ENCODE measurements at regions not wholly inside any gene's neighbourhood (a gene's known extent, or its start where the extent isn't known, plus 50 kb on each side); places are given as distances from the start of the nearest gene placed in this dataset.

DNA sequence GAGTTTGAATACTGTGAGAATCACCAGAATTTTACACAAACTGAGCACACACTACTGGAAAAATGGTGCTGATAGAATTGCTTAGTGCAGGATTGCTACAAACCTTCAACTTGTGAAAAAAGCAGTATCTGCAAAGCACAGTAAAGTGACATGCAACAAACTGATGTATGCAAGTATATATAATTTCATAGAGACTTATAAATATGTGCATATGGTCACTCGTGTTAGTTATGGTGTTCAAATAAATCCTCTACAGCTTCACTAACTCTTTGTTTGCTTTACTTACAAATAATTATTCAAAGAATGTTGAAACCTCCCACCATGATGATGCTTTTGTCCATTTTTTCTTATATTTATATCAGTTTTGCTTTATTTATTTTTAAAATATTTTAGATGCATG lies 1130.9 kb upstream of the CELF2 start:
- H3K36me3 ChIP-seq (ENCODE audit: insufficient read depth, low read length), result no peaks in the 10 kb centered on the region
- H3K4me3 ChIP-seq (ENCODE audit: low read length), result no peak overlapping the region
- H3K9me3 ChIP-seq (ENCODE audit: low read length), result no peaks in the 10 kb centered on the region
- H3K4me1 ChIP-seq (ENCODE audit: insufficient read depth, low read length), result no peaks in the 10 kb centered on the region
- no peak overlapping the region for H2AFZ ChIP-seq (ENCODE audit: low read depth, low read length)
- H3K27me3 ChIP-seq (ENCODE audit: insufficient read depth, low read length), result no peaks in the 10 kb centered on the region

- H3K9me3 ChIP-seq (ENCODE audit: low read length), result no peaks in the 10 kb centered on the region
- H3K36me3 ChIP-seq (ENCODE audit: insufficient read depth, low read length), result no peaks in the 10 kb centered on the region
- no peaks in the 10 kb centered on the region for H3K4me1 ChIP-seq (ENCODE audit: insufficient read depth, low read length)
- no peaks in the 10 kb centered on the region for H3K27me3 ChIP-seq (ENCODE audit: insufficient read depth, low read length)
- H2AFZ ChIP-seq (ENCODE audit: low read depth, low read length), result no peak overlapping the region
- H3K4me3 ChIP-seq (ENCODE audit: low read length), result no peak overlapping the region
Observed at GRCh38 chr10:9895453-9895852, 1122.2 kb upstream of the CELF2 start.

DNA sequence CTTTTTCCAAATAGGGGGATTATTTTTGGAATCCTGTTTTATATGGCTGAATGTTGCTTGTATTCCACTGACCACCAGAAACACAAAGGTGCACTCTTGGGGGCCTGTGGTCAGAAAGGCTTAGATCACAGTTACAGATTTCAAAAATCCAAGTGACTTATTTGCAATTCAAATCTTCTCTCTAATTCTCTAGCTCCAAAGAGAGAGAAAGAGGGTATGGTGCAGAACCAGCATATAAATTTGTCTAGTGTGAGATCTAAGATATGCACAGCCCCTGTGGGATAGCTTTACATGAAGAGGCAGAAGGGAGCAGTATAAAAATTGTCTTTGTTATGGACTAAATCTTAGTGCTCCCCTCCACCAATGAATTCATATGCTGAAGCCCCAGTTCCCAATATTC lies 1121.7 kb upstream of the CELF2 start:
- H3K36me3 ChIP-seq (ENCODE audit: insufficient read depth, low read length), result no peaks in the 10 kb centered on the region
- H3K27me3 ChIP-seq (ENCODE audit: insufficient read depth, low read length), result no peaks in the 10 kb centered on the region
- no peaks in the 10 kb centered on the region for H3K4me1 ChIP-seq (ENCODE audit: insufficient read depth, low read length)
- no peak overlapping the region for H3K4me3 ChIP-seq (ENCODE audit: low read length)
- H2AFZ ChIP-seq (ENCODE audit: low read depth, low read length), result no peak overlapping the region
- H3K9me3 ChIP-seq (ENCODE audit: low read length), result no peaks in the 10 kb centered on the region

GRCh38 chr10:9898633-9899395 lies 1118.9 kb upstream of the CELF2 start:
- H2AFZ ChIP-seq (ENCODE audit: low read depth, low read length), result no peak overlapping the region
- no peaks in the 10 kb centered on the region for H3K9me3 ChIP-seq (ENCODE audit: low read length)
- H3K4me1 ChIP-seq (ENCODE audit: insufficient read depth, low read length), result no peaks in the 10 kb centered on the region
- no peaks in the 10 kb centered on the region for H3K27me3 ChIP-seq (ENCODE audit: insufficient read depth, low read length)
- no peaks in the 10 kb centered on the region for H3K36me3 ChIP-seq (ENCODE audit: insufficient read depth, low read length)
- no peak overlapping the region for H3K4me3 ChIP-seq (ENCODE audit: low read length)

GRCh38 chr10:9900751-9901150 lies 1116.9 kb upstream of the CELF2 start:
- Histone ChIP-seq H3K4me3 (ENCODE audit: low read length) (no peak overlapping the region), H3K36me3 (ENCODE audit: insufficient read depth, low read length) (no peaks in the 10 kb centered on the region), H3K27me3 (ENCODE audit: insufficient read depth, low read length) (no peaks in the 10 kb centered on the region), H3K9me3 (ENCODE audit: low read length) (no peaks in the 10 kb centered on the region), H3K4me1 (ENCODE audit: insufficient read depth, low read length) (no peaks in the 10 kb centered on the region), H2AFZ (ENCODE audit: low read depth, low read length) (no peak overlapping the region)

DNA sequence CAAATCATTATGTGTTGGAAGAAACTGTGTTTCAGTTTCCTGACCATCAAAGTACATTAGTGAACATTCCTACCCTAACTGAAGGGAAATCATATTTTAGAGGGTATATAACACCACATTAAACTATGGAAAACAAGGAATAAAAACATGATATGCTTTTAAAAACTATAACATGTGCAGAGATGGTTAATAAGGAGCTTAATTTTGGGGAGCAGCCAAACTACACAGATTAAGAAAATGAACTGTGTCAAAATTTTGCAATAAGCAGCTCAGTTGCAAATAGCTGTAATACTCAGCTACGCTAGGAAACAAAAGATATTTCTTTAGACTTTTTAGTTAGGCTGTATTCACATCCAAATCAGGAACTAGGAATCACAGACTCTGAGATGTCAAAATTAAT lies 1115.7 kb upstream of the CELF2 start:
- Histone ChIP-seq H3K4me1 (ENCODE audit: insufficient read depth, low read length) (no peaks in the 10 kb centered on the region), H3K9me3 (ENCODE audit: low read length) (no peaks in the 10 kb centered on the region), H3K36me3 (ENCODE audit: insufficient read depth, low read length) (no peaks in the 10 kb centered on the region), H3K27me3 (ENCODE audit: insufficient read depth, low read length) (no peaks in the 10 kb centered on the region), H3K4me3 (ENCODE audit: low read length) (no peak overlapping the region), H2AFZ (ENCODE audit: low read depth, low read length) (no peak overlapping the region)

DNA sequence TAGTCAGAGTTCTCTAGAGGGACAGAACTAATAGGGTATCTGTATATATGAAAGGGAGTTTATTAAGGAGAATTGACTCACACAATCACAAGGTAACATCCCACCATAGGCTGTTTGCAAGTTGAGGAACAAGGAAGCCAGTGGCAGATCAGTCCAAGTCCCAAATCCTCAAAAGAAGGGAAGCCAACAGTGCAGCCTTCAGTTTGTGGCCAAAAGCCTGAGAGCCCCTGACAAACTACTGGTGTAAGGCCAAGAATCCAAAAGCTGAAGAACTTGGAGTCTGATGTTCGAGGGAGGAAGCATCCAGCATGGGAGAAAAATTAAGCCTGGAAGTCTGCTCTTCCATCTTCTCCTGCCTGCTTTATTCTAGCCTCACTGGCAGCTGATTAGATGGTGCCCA lies 1107.2 kb upstream of the CELF2 start:
- Histone ChIP-seq H2AFZ (ENCODE audit: low read depth, low read length) (no peak overlapping the region), H3K27me3 (ENCODE audit: insufficient read depth, low read length) (no peaks in the 10 kb centered on the region), H3K9me3 (ENCODE audit: low read length) (no peaks in the 10 kb centered on the region), H3K4me1 (ENCODE audit: insufficient read depth, low read length) (no peaks in the 10 kb centered on the region), H3K4me3 (ENCODE audit: low read length) (no peak overlapping the region), H3K36me3 (ENCODE audit: insufficient read depth, low read length) (no peaks in the 10 kb centered on the region)

DNA sequence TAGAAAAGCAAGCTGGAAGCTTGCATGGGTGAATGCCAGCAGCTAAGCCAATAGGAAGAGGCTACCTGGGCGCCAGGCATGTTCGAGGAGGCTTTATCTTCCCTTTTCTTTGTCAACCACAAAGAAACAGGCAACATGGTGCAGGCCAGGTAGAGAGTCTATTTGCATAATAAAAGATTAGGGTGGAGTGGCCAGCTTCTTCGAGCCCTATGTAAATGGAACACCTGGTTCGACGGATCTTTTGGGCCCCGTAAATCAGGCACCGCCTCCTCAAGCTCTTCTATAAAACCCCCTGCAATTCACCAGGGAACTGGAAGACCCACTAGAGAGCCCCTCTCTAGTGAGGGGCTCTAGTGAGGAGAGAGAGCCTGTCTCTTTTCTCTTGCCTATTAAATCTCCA lies 1106.2 kb upstream of the CELF2 start:
- Histone ChIP-seq H3K4me3 (ENCODE audit: low read length) (no peak overlapping the region), H3K27me3 (ENCODE audit: insufficient read depth, low read length) (no peaks in the 10 kb centered on the region), H2AFZ (ENCODE audit: low read depth, low read length) (no peak overlapping the region), H3K4me1 (ENCODE audit: insufficient read depth, low read length) (no peaks in the 10 kb centered on the region), H3K36me3 (ENCODE audit: insufficient read depth, low read length) (no peaks in the 10 kb centered on the region), H3K9me3 (ENCODE audit: low read length) (no peaks in the 10 kb centered on the region)

- no peak overlapping the region for H3K4me3 ChIP-seq (ENCODE audit: low read length)
- H3K4me1 ChIP-seq (ENCODE audit: insufficient read depth, low read length), result no peaks in the 10 kb centered on the region
- no peak overlapping the region for H2AFZ ChIP-seq (ENCODE audit: low read depth, low read length)
- no peaks in the 10 kb centered on the region for H3K27me3 ChIP-seq (ENCODE audit: insufficient read depth, low read length)
- no peaks in the 10 kb centered on the region for H3K9me3 ChIP-seq (ENCODE audit: low read length)
- no peaks in the 10 kb centered on the region for H3K36me3 ChIP-seq (ENCODE audit: insufficient read depth, low read length)
Observed at GRCh38 chr10:9913876-9914514, 1103.7 kb upstream of the CELF2 start.

GRCh38 chr10:9921544-9921943 lies 1096.1 kb upstream of the CELF2 start:
- Histone ChIP-seq H3K4me1 (ENCODE audit: insufficient read depth, low read length) (no peaks in the 10 kb centered on the region), H3K4me3 (ENCODE audit: low read length) (no peak overlapping the region), H3K27me3 (ENCODE audit: insufficient read depth, low read length) (no peaks in the 10 kb centered on the region), H3K36me3 (ENCODE audit: insufficient read depth, low read length) (no peaks in the 10 kb centered on the region), H2AFZ (ENCODE audit: low read depth, low read length) (no peak overlapping the region), H3K9me3 (ENCODE audit: low read length) (no peaks in the 10 kb centered on the region)

DNA sequence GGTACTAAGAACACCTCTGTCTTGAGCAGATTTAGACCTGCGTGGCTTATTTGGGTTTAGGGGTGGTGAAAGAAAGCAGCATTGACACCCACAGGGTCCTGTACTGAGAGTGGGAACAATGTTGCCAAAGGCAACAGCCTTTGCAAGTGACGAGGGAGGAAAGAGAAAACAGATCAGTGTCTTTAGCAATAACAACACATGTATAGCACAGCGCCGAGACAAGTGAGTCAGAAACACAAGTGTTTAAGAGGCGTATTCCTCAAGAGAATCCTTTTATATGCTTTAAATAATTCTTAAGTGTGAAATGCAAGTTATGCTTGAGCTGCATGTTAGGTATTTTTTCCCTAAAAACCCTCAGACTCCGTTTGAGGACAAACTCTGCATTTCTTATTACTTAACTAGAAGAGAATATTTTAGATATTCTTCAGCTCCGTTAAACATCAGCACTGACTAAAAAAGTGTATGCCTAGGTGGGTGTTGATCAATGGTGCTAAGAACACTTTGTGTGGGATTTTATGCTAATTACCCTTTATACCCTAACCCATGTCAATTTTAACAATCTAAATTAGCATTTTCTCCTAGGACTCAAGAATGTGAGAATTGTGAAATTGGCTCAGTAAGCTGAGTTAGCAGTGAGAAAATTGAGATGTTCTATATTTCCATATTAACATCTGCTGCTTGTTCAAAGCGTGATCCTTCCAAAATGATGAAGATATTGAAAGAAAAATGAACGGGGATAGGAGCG lies 1095.4 kb upstream of the CELF2 start:
- no peak overlapping the region for H2AFZ ChIP-seq (ENCODE audit: low read depth, low read length)
- H3K27me3 ChIP-seq (ENCODE audit: insufficient read depth, low read length), result no peaks in the 10 kb centered on the region
- no peaks in the 10 kb centered on the region for H3K36me3 ChIP-seq (ENCODE audit: insufficient read depth, low read length)
- no peaks in the 10 kb centered on the region for H3K4me1 ChIP-seq (ENCODE audit: insufficient read depth, low read length)
- no peak overlapping the region for H3K4me3 ChIP-seq (ENCODE audit: low read length)
- no peaks in the 10 kb centered on the region for H3K9me3 ChIP-seq (ENCODE audit: low read length)

- Histone ChIP-seq H3K4me3 (ENCODE audit: low read length) (no peak overlapping the region), H3K36me3 (ENCODE audit: insufficient read depth, low read length) (no peaks in the 10 kb centered on the region), H2AFZ (ENCODE audit: low read depth, low read length) (no peak overlapping the region), H3K9me3 (ENCODE audit: low read length) (no peaks in the 10 kb centered on the region), H3K4me1 (ENCODE audit: insufficient read depth, low read length) (no peaks in the 10 kb centered on the region), H3K27me3 (ENCODE audit: insufficient read depth, low read length) (no peaks in the 10 kb centered on the region)
Observed at GRCh38 chr10:9926003-9926402, 1091.7 kb upstream of the CELF2 start.

DNA sequence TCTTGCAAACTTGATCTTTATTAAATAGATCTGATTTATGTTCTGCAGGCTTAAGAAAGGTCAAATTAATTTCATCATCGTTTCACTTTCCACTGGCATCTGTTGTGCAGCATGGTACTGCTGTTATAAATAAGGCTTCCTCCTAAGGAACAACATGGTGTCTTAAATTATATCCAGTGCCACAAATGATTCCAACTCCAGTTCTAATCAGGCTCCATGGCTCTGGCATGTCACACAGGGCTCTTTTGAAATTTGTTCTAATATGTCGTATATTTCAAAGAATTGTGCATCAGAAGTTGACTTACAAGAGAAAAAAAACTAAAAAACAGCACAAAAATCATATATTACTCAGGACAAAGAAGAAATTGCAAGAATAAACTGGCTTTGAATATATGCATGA lies 1090.8 kb upstream of the CELF2 start:
- Histone ChIP-seq H2AFZ (ENCODE audit: low read depth, low read length) (no peak overlapping the region), H3K9me3 (ENCODE audit: low read length) (no peaks in the 10 kb centered on the region), H3K36me3 (ENCODE audit: insufficient read depth, low read length) (no peaks in the 10 kb centered on the region), H3K4me3 (ENCODE audit: low read length) (no peak overlapping the region), H3K27me3 (ENCODE audit: insufficient read depth, low read length) (no peaks in the 10 kb centered on the region), H3K4me1 (ENCODE audit: insufficient read depth, low read length) (no peaks in the 10 kb centered on the region)

Data from neuron (in vitro differentiated cells).